Astrocyte of the spinal cord (primary cell): ENCODE measurements at regions not wholly inside any gene's neighbourhood (a gene's known extent, or its start where the extent isn't known, plus 50 kb on each side); places are given as distances from the start of the nearest gene placed in this dataset.

Experiments used
- DNase-seq: peaks from one replicate; pipeline ENCODE4 v3.0.0; 2011; ENCODE audit warnings: low read depth, low spot score
- H3K4me3 ChIP-seq: 2 replicates; pipeline ENCODE4 v1.5.1; 2011; ENCODE audit warnings: low read depth, mild to moderate bottlenecking, low read length, moderate library complexity
- CTCF ChIP-seq: IDR thresholded peaks from 2 replicates; pipeline ENCODE4 v1.5.1; 2012; ENCODE audit warnings: low read depth, mild to moderate bottlenecking, low read length, inconsistent platforms
- in situ Hi-C: cut with HindIII; loops from 2 replicates; pipeline ENCODE4 v1.10.0; 2017; ENCODE audit warnings: low sequenced_read_pairs

- in situ Hi-C loops, result no loop called here
- no peak overlapping the region for H3K4me3 ChIP-seq
- TF ChIP-seq CTCF, result no peak
- no peak for DNase-seq
These were observed 1962.1 kb downstream of the PCDH9 start for GRCh38 chr13:65268009-65268408.

- TF ChIP-seq CTCF, result no peak
- no peak overlapping the region for H3K4me3 ChIP-seq
- DNase-seq, result no peak
- in situ Hi-C loops, result no loop called here
These were observed 1964.1 kb downstream of the PCDH9 start for GRCh38 chr13:65265988-65266387.

GRCh38 chr13:65264066-65264465 is 1966.1 kb downstream of the PCDH9 start:
- in situ Hi-C loops, result no loop called here
- DNase-seq, result no peak
- no peak for TF ChIP-seq CTCF
- no peak overlapping the region for H3K4me3 ChIP-seq

GRCh38 chr13:65260946-65261891 is 1968.9 kb downstream of the PCDH9 start:
- H3K4me3 ChIP-seq, result no peak overlapping the region
- peak; percentile 8 for DNase-seq
- in situ Hi-C loops, result no loop called here

GRCh38 chr13:65240773-65241172 is 1989.4 kb downstream of the PCDH9 start:
- no peak for DNase-seq
- in situ Hi-C loops, result no loop called here
- TF ChIP-seq CTCF, result no peak
- no peak overlapping the region for H3K4me3 ChIP-seq

More at GRCh38 chr13:65260946-65261891, 1968.9 kb downstream of the PCDH9 start:
- no peak for TF ChIP-seq CTCF

- no peak for DNase-seq
- no peak overlapping the region for H3K4me3 ChIP-seq
- TF ChIP-seq CTCF, result no peak
- in situ Hi-C loops, result no loop called here
These were observed 1993.2 kb downstream of the PCDH9 start for GRCh38 chr13:65236841-65237418.
